ENCODE measurements at regions not wholly inside any gene's neighbourhood (a gene's known extent, or its start where the extent isn't known, plus 50 kb on each side); places are given as distances from the start of the nearest gene placed in this dataset.
"Not testable (repeated sequence)": the region's sequence is repeated elsewhere in the genome, so short reads cannot be mapped to it uniquely, and the experiment has no call there.

- peak; percentile 9 for DNase-seq (ENCODE audit: low read depth)
Measured at GRCh38 chr9:18296702-18297055, 177.3 kb upstream of the ADAMTSL1 start.

DNA sequence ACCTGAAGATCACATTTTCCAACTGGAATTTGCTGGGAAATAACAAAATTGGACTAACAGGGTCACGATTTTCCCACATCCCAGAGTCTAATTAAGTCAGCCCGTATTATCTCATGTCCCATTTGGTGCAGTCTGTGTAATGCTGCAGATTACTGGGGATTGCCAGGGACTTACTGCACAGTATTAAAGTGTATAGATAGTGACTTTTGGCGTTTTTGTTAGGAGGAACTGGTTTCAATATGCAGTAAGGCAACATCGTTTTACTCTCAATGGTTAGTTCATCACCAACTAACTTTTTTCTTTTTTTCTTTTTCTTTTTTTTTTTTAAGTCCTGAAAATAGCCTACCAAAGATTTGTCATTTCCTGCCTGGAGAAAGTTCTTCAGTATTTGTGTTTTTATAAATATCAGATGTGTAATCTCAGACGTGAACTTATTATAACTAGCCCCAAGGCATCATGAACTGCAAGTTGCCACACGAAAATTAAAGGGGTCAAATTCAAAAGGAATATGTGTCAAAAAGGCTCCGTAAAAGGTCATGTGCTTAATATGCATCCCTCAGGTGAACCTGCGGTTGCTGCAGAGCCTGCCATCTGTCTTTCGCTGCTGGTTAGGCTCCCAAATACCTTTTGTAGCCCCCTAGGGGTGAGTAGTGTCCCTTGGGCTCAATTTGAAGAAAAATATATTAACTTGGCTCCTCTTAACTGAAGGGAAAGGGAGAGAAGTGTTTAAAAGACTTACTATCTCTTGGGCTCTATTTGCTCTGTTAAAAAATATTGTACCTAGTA, 176.7 kb upstream of the ADAMTSL1 start:
- DNase-seq (ENCODE audit: low read depth) = peak; percentile 21

DNA sequence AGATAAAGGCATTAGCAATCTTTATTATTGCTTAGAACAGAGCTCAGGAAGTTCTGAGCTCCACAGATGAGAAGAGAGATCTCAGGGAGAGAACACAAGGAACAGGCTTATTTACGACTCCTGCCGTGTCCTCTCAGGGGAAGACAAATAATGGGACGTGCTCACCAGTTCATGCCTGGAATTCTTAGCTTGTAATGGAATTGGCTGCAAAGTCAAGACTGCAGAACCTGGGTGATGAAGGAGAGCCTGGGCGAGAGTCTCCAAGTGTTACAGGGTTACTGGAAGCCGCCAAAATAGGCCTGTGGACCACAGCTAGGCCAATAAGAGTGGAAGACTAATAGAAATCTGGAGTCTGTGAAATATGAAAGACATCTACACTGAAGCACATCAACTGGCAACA, 174.5 kb upstream of the ADAMTSL1 start:
- DNase-seq (ENCODE audit: low read depth) = no peak

DNA sequence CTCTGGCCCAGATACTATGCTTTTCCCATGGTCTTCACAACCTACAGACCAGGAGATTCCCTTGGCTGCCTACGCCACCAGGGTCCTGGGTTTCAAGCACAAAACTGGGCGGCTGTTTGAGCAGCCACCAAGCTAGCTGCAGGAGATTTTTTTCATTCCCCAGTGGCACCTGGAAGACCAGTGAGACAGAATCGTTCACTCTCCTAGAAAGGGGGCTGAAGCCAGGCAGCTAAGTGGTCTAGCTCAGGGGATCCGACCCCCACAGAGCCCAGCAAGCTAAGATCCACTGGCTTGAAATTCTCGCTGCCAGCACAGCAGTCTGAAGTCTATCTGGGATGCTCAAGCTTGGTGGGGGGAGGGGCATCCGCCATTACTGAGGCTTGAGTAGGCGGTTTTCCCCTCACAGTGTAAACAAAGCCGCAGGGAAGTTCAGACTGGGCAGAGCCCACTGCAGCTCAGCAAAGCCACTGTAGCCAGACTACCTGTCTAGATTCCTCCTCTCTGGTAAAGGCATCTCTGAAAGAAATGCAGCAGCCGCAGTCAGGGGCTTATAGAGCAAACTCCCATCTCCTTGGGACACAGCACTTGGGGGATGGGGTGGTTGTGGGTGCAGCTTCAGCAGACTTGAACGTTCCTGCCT, 168.7 kb upstream of the ADAMTSL1 start:
- DNase-seq (ENCODE audit: low read depth) = not testable (repeated sequence)

GRCh38 chr9:18314316-18314715, 159.6 kb upstream of the ADAMTSL1 start:
- DNase-seq (ENCODE audit: low read depth) = no peak

DNA sequence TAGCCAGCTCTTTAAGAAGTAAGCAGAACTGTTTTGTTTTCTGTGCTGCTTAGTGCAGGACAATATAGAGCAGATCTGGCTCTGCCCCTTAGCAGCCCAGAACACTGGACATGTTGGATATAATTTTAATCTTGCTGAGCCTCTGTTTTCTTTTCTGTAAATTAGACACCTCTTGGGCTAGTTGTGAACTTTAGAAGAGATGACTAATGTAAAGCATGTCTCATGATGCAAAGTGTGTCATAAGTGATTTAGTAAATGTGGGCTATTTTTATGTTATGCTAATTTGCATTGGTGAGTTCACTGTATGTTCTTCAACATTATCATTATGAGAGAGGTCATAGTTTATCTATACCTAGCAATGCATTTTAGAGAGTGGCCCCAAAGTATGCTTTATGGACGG, 156.1 kb upstream of the ADAMTSL1 start:
- DNase-seq (ENCODE audit: low read depth) = no peak

DNA sequence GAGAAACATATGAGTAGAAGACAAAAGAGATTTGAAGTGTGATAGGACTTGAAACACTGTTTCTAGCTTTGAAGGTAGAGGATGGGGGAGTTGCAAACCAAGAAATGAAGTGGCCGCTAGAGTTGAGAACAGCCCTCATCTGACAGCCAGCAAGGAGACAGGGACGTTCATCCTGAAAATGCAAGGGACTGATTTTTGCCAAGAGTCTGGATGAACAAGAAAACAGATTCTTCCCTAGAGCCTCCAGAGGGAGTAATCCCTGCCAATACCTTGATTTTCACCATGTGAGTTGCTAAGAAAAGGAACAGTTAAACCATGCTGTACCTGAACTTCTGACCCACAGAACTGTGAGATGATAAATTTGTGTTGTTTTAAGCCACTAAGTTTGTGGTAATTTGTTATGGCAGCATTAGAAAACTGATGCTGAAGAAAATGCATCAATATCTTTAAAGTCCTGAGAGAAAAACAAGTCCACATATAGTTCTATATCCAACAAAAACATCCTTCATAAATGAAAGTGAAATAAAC, 154.0 kb upstream of the ADAMTSL1 start:
- no peak for DNase-seq (ENCODE audit: low read depth)

- DNase-seq (ENCODE audit: low read depth) = no peak
Measured at GRCh38 chr9:18324928-18325745, 148.8 kb upstream of the ADAMTSL1 start.

DNA sequence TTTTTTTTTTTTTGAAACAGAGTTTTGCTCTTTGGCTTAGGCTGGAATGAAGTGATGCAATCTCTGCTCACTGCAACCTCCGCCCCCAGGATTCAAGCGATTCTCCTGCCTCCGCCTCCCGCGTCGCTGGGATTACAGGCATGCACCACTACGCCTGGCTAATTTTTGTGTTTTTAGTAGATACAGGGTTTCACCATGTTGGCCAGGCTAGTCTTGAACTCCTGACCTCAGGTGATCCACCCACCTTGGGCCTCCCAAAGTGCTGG, 148.3 kb upstream of the ADAMTSL1 start:
- not testable (repeated sequence) for DNase-seq (ENCODE audit: low read depth)

- DNase-seq (ENCODE audit: low read depth) = no peak
Measured at GRCh38 chr9:18327121-18327520, 146.8 kb upstream of the ADAMTSL1 start.

DNA sequence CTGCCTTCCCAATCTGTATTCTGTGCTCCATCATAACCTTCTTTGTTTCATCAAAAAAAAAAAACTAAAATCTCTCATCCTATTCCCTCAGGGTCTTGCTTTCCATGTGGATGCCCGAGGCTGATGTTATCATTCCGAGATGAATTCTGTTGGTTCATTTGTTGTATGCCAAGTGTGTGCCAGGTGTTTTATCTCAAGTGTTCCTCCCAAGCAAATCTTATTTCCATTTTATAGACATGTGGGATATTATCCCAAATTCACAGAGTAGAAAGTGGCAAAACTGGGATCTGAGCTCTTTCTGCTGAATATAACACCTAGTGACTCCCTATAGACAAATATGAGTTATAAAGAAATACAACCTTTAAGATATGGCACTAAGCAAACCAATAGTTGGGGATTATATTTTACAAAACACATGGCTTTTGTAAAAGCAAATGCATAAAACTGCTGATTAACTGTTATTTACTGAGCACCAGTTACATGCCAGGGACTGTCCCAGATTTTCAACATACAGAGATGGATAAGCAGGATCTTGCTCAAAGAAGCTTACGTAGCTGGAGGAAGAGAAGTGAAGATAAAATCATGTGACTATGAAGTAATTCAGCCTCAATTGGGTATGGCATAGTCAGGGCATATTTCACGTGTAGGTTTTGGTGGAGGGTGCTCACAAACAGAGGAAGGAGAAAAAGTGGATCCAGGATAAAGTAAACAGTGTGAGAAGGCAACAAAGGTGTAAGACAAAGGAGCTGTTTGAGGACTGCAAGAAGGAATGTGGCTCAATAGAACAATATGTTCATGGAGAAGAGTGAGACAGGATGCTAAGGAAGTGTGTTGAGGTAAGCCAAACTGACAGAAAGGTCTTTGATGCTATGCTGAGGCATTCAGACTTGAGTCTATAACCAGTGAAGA, 143.3 kb upstream of the ADAMTSL1 start:
- no peak for DNase-seq (ENCODE audit: low read depth)

- DNase-seq (ENCODE audit: low read depth) = no peak
Measured at GRCh38 chr9:18331310-18331684, 142.7 kb upstream of the ADAMTSL1 start.

- DNase-seq (ENCODE audit: low read depth) = no peak
Measured at GRCh38 chr9:18331808-18332209, 142.1 kb upstream of the ADAMTSL1 start.

DNA sequence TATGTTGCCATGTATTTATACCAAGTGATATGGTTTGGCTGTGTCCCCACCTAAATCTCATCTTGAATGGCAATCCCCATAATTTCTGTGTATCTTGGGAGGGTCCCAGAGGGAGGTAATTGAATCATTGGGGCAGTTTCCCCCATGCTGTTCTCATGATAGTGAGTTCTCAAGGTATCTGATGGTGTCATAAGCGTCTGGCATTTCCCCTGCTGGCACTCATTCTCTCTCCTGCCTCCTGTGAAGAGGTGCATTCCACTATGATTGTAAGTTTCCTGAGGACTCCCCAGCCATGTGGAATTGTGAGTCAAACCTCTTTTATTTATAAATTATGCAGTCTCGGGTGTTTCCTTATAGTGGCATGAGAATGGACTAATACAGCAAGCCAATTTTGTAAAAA, 140.8 kb upstream of the ADAMTSL1 start:
- DNase-seq (ENCODE audit: low read depth) = no peak

DNA sequence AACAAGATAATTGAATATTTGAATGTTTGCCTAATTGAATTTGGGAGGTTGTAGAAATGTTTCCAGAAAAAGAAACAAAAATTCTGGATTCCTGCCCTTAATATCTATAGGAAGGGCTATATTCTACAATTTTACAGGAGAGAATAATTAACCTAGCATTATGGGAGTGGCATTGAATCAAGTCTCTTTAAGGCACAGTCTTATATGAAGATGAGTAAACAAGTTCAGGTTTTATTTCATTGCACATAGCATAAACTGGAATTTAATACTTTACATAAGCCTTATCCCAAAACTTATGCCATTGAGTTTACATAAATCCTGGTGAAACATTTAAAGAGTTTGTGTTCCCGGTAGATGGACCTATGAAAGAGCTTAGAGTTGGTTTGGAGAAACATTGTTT, 138.1 kb upstream of the ADAMTSL1 start:
- no peak for DNase-seq (ENCODE audit: low read depth)

DNA sequence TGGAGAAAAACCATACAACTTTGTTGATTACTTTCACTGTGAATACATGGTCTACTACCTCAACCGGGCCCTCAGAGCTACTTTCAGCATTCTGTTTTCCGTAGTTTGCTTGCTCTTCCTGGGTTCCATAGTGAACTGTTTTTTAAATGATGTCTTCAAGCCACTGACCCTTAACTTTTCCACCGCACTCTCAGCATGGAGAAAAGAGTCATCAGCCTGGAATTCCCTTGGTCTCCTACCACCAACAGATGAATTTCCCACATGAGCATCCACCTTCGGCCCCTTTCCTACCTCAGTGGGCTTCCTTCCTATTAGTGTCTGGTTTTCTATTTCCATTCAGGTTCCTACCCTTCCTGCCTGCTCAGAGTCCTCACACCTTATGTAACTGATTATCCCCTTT, 135.9 kb upstream of the ADAMTSL1 start:
- no peak for DNase-seq (ENCODE audit: low read depth)

DNA sequence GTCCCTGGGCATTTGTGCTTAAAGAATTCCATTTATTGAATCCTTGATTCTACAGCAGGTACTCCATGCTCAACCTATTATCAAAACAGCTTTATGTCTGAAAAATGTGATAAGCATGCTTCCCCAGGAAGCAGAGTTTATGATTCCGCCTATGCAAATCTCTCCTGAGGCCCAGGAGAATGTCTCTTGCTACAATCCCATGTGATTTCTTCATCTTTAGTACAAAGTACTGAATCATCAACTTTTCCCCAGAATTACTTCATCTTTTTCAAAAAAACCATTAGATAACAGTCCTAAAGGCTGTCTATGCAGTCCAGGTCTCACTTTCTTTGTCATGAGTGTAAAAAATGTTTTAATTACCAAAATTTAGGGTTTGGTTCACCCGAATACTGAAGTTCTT, 130.2 kb upstream of the ADAMTSL1 start:
- DNase-seq (ENCODE audit: low read depth) = no peak

GRCh38 chr9:18346745-18347144, 127.2 kb upstream of the ADAMTSL1 start:
- DNase-seq (ENCODE audit: low read depth) = no peak

DNA sequence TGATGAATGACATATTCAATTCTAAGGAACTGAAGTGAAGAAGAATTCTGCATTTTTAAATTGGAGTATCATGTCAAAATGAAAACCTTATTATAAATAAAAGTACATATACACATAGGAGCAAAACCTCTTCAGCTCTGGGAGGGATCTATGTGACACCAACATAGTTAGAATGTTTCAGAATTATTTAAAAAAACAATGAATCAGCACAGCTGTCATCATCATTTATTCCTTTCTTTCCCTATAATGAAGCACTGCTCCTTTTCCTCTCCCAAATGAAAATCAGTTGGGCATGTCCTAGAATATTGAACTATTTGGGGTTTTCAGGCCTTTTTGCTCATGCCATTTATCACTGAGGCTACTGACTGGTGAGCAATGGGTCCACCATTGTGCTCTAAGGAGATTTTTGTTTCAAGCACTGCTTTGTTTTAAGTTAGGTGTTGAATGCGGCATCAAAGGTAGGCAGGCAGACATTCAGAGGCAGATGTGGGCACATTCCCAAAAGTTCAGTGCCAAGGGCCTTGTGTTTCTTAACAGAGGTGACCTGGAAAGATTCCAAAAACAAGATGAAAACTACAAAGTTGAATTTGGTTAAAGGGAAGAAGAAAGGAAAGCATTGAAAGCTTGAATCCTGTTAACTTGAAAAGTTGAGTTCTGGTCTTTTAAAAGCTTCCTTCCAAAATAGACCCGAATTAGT, 126.4 kb upstream of the ADAMTSL1 start:
- DNase-seq (ENCODE audit: low read depth) = no peak

DNA sequence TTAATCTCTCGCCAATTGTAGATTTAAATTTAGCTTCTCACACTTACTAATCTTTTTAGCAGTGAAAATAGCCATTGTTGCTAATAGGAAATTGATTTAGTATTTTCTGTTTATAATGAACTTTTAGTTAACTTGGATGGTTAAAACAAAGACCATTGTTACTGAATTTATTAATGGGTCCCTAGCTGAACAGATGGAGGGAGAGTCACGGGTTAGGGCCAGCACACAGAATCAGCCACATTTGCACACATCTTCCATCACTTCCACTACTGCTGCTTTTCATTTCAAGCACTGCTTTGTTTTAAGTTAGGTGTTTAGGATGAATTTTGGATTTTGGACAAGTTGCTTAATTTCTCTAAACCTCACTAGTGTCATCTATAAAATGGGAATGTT, 125.9 kb upstream of the ADAMTSL1 start:
- DNase-seq (ENCODE audit: low read depth) = no peak

GRCh38 chr9:18349530-18349929, 124.4 kb upstream of the ADAMTSL1 start:
- DNase-seq (ENCODE audit: low read depth) = no peak
